ENCODE measurements at regions not wholly inside any gene's neighbourhood (a gene's known extent, or its start where the extent isn't known, plus 50 kb on each side); places are given as distances from the start of the nearest gene placed in this dataset.

- WGBS: 48% methylated on average over 6 of the region's 6 CpGs
- Histone ChIP-seq H3K27ac (no peak overlapping the region), H3K9me3 (no peaks in the 10 kb centered on the region)
Measured at GRCh38 chr2:66729416-66730330, 294.7 kb downstream of the MEIS1 start.

GRCh38 chr2:66730441-66730840 lies 295.5 kb downstream of the MEIS1 start:
- no peaks in the 10 kb centered on the region for H3K4me1 ChIP-seq
- H3K9me3 ChIP-seq: no peaks in the 10 kb centered on the region
- H3K27ac ChIP-seq: no peak overlapping the region
- WGBS: 71% methylated on average over 6 of the region's 6 CpGs
- H3K4me3 ChIP-seq: no peak overlapping the region
- no peak for DNase-seq (ENCODE audit: low spot score in 2 of 2)
- no peaks in the 10 kb centered on the region for H3K36me3 ChIP-seq
- peaks cover 3% of the 10 kb centered on the region for H3K27me3 ChIP-seq
- TF ChIP-seq POLR2A (IDR thresholded peaks at IDR 0.05) (no peak), POLR2AphosphoS5 (IDR thresholded peaks at IDR 0.05) (no peak), EP300 (IDR thresholded peaks at IDR 0.05) (no peak)
- TF ChIP-seq, protein P1, sequence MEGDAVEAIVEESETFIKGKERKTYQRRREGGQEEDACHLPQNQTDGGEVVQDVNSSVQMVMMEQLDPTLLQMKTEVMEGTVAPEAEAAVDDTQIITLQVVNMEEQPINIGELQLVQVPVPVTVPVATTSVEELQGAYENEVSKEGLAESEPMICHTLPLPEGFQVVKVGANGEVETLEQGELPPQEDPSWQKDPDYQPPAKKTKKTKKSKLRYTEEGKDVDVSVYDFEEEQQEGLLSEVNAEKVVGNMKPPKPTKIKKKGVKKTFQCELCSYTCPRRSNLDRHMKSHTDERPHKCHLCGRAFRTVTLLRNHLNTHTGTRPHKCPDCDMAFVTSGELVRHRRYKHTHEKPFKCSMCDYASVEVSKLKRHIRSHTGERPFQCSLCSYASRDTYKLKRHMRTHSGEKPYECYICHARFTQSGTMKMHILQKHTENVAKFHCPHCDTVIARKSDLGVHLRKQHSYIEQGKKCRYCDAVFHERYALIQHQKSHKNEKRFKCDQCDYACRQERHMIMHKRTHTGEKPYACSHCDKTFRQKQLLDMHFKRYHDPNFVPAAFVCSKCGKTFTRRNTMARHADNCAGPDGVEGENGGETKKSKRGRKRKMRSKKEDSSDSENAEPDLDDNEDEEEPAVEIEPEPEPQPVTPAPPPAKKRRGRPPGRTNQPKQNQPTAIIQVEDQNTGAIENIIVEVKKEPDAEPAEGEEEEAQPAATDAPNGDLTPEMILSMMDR (IDR thresholded peaks at IDR 0.05): no peak

More at GRCh38 chr2:66729416-66730330, 294.7 kb downstream of the MEIS1 start:
- DNase-seq (ENCODE audit: low spot score in 2 of 2): no peak
- H3K4me1 ChIP-seq: no peaks in the 10 kb centered on the region
- peaks cover 3% of the 10 kb centered on the region for H3K27me3 ChIP-seq
- H3K4me3 ChIP-seq: no peak overlapping the region
- no peak for TF ChIP-seq POLR2A (IDR thresholded peaks at IDR 0.05)
- no peak for TF ChIP-seq EP300 (IDR thresholded peaks at IDR 0.05)
- TF ChIP-seq, protein P1 (IDR thresholded peaks at IDR 0.05): no peak
- TF ChIP-seq POLR2AphosphoS5 (IDR thresholded peaks at IDR 0.05): no peak
- no peaks in the 10 kb centered on the region for H3K36me3 ChIP-seq

DNA sequence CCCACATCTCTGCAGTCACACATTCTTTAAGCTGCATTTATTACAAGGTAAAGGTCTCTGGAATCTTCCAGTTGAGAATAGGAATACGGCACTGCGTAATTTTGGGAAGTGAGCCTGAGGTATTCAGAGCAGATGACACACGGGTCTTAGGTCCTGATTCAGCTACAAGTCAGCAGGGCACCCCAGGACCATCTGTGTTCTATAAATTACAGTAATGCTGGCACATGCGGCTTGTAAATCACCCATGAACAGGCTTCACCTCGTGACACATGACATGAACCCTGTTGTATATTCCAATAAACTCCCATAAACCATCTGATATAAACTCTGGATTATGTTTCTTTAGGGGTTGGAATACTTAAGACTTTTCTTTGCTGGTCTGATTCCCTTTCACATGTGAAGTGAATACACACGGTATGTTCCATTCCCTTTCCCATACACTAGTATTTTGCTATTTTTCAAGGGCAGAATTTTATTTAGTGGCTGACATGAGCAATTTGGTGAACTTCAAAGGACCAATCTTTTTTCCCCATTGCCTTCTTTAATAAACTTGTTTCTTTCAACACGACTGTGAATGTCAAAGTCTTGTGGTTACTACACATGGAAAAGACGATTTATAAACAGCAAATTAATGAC lies 298.6 kb downstream of the MEIS1 start:
- no peaks in the 10 kb centered on the region for H3K36me3 ChIP-seq
- no peak overlapping the region for H3K4me3 ChIP-seq
- peaks cover 3% of the 10 kb centered on the region for H3K27me3 ChIP-seq
- no peaks in the 10 kb centered on the region for H3K9me3 ChIP-seq
- H3K4me1 ChIP-seq: no peaks in the 10 kb centered on the region
- WGBS: 76% methylated on average over 8 of the region's 8 CpGs
- no peak for TF ChIP-seq EP300 (IDR thresholded peaks at IDR 0.05)
- no peak for TF ChIP-seq POLR2AphosphoS5 (IDR thresholded peaks at IDR 0.05)
- TF ChIP-seq, protein P1 (IDR thresholded peaks at IDR 0.05): no peak
- TF ChIP-seq POLR2A (IDR thresholded peaks at IDR 0.05): no peak
- no peak for DNase-seq (ENCODE audit: low spot score in 2 of 2)
- no peak overlapping the region for H3K27ac ChIP-seq

DNA sequence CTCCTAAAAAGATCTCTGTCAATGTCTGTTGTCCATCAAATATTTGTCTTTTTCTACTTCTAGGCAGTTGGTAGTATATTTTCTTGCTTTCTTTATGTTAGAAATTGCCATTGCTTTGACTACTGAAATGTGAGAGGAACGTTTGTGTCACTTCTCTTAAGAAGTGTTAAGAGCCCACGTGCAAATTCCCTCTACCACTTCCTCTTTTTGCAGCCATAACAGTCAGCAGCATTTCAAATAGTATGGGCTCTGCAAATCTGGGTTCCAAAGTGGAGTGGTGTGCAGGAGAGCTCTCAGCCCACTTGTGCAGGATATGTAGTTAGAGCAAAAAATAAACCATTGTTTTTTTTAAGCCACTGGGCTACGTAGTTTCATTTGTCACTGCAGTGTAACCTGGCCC lies 314.0 kb downstream of the MEIS1 start:
- Histone ChIP-seq H3K9me3 (no peaks in the 10 kb centered on the region), H3K36me3 (no peaks in the 10 kb centered on the region), H3K27ac (no peak overlapping the region), H3K4me3 (no peak overlapping the region), H3K4me1 (no peaks in the 10 kb centered on the region), H3K27me3 (no peaks in the 10 kb centered on the region)
- WGBS: 71% methylated on average over 3 of the region's 3 CpGs
- DNase-seq (ENCODE audit: low spot score in 2 of 2): no peak
- TF ChIP-seq POLR2A (IDR thresholded peaks at IDR 0.05) (no peak), EP300 (IDR thresholded peaks at IDR 0.05) (no peak), POLR2AphosphoS5 (IDR thresholded peaks at IDR 0.05) (no peak)
- TF ChIP-seq, protein P1 (IDR thresholded peaks at IDR 0.05): no peak

- H3K27me3 ChIP-seq: no peaks in the 10 kb centered on the region
- no peak for TF ChIP-seq EP300 (IDR thresholded peaks at IDR 0.05)
- no peak for TF ChIP-seq POLR2A (IDR thresholded peaks at IDR 0.05)
- TF ChIP-seq, protein P1 (IDR thresholded peaks at IDR 0.05): no peak
- no peak for TF ChIP-seq POLR2AphosphoS5 (IDR thresholded peaks at IDR 0.05)
- no peak overlapping the region for H3K4me3 ChIP-seq
- no peak for DNase-seq (ENCODE audit: low spot score in 2 of 2)
- no peak overlapping the region for H3K27ac ChIP-seq
- no peaks in the 10 kb centered on the region for H3K36me3 ChIP-seq
- 92% methylated on average over 1 of the region's 1 CpG for WGBS
- H3K4me1 ChIP-seq: no peaks in the 10 kb centered on the region
- no peaks in the 10 kb centered on the region for H3K9me3 ChIP-seq
Measured at GRCh38 chr2:66749566-66749965, 314.6 kb downstream of the MEIS1 start.
